BJ (cell line): ENCODE measurements at regions not wholly inside any gene's neighbourhood (a gene's known extent, or its start where the extent isn't known, plus 50 kb on each side); places are given as distances from the start of the nearest gene placed in this dataset.
"Not testable (repeated sequence)": the region's sequence is repeated elsewhere in the genome, so short reads cannot be mapped to it uniquely, and the experiment has no call there.

ENCODE experiments used
- CTCF ChIA-PET: fragments of 350-600 bp; formaldehyde crosslinking; extraction: SDS; loops from one replicate; lab custom pipeline; 2021; ENCODE audit warnings: antibody characterized with exemption, inconsistent platforms; lab: Yijun Ruan, JAX
- POLR2A ChIA-PET: fragments of 300-600 bp; sonication (Branson Sonifier 250); formaldehyde crosslinking; extraction: SDS; loops from one replicate; lab custom pipeline; 2021; ENCODE audit warnings: antibody characterized with exemption; lab: Charles Lee
- DNase-seq: peaks from one replicate; pipeline ENCODE4 v3.0.0-alpha.2; 2011; ENCODE audit warnings: low read depth
- H3K27me3 ChIP-seq: 2 replicates; pipeline ENCODE4 v1.6.0; 2011; ENCODE audit warnings: low read length; ENCODE audit not compliant: control insufficient read depth, insufficient read depth
- H3K36me3 ChIP-seq: 2 replicates; pipeline ENCODE4 v1.5.1; 2011; ENCODE audit warnings: low read length; ENCODE audit not compliant: control insufficient read depth, insufficient read depth
- H3K4me3 ChIP-seq: 2 replicates; pipeline ENCODE4 v1.5.1; 2011; ENCODE audit warnings: low read depth, mild to moderate bottlenecking, control low read depth, low read length
- CTCF ChIP-seq: IDR thresholded peaks from 2 replicates; pipeline ENCODE4 v1.5.1; 2011; ENCODE audit warnings: low read depth, mild to moderate bottlenecking, control low read depth, inconsistent platforms, low read length, moderate library complexity; ENCODE audit not compliant: insufficient read depth

GRCh38 chr22:26970809-26971394 is 313.5 kb downstream of the MIAT start:
- ChIA-PET CTCF (interaction anchor here (1.4 kb wide), 1 partner anchor 10 kb away, joined by 3 read pairs; no protein-coding TSS in a partner anchor), POLR2A (no interaction called here)
- peaks cover 1% of the 10 kb centered on the region; the same call in 1 of the 2 replicates for H3K27me3 ChIP-seq
- no peak overlapping the region for H3K4me3 ChIP-seq
- no peaks in the 10 kb centered on the region for H3K36me3 ChIP-seq
- DNase-seq: no peak
- TF ChIP-seq CTCF: no peak

GRCh38 chr22:26972286-26972685 is 314.9 kb downstream of the MIAT start:
- TF ChIP-seq CTCF: no peak
- H3K36me3 ChIP-seq: no peaks in the 10 kb centered on the region
- H3K4me3 ChIP-seq: no peak overlapping the region
- CTCF ChIA-PET: no interaction called here
- POLR2A ChIA-PET: no interaction called here
- peaks cover 1% of the 10 kb centered on the region; the same call in 1 of the 2 replicates for H3K27me3 ChIP-seq
- no peak for DNase-seq

GRCh38 chr22:26972915-26973314 is 315.5 kb downstream of the MIAT start:
- DNase-seq, POLR2A ChIA-PET, CTCF ChIA-PET, H3K27me3 ChIP-seq, H3K36me3 ChIP-seq, H3K4me3 ChIP-seq: not testable (repeated sequence)

- no peak for DNase-seq
- Histone ChIP-seq H3K4me3 (no peak overlapping the region), H3K27me3 (peaks cover 1% of the 10 kb centered on the region; the same call in 1 of the 2 replicates), H3K36me3 (no peaks in the 10 kb centered on the region)
- ChIA-PET CTCF (no interaction called here), POLR2A (no interaction called here)
- no peak for TF ChIP-seq CTCF
Measured at GRCh38 chr22:26974034-26974433, 316.6 kb downstream of the MIAT start.

GRCh38 chr22:26974914-26975803 is 317.8 kb downstream of the MIAT start:
- Histone ChIP-seq H3K27me3 (peaks cover 1% of the 10 kb centered on the region; the same call in 1 of the 2 replicates), H3K36me3 (no peaks in the 10 kb centered on the region), H3K4me3 (no peak overlapping the region)
- ChIA-PET POLR2A (no interaction called here), CTCF (no interaction called here)
- TF ChIP-seq CTCF: no peak
- no peak for DNase-seq
